MM.1S (cell line): ENCODE measurements at regions not wholly inside any gene's neighbourhood (a gene's known extent, or its start where the extent isn't known, plus 50 kb on each side); places are given as distances from the start of the nearest gene placed in this dataset.

Experiments
- CTCF ChIP-seq: fragments of 300-600 bp; sonication (generic); IDR thresholded peaks from 2 replicates; pipeline ENCODE4 v1.5.1; 2016; ENCODE audit warnings: antibody characterized with exemption, low read length, mixed read lengths
- EZH2 ChIP-seq: fragments of 300-600 bp; sonication (generic); optimal IDR thresholded peaks from 2 replicates; pipeline ENCODE3; 2017; ENCODE audit warnings: low read depth, mild to moderate bottlenecking, antibody characterized with exemption, low read length, mixed read lengths
- EZH2phosphoT487 ChIP-seq: fragments of 300-600 bp; sonication (generic); IDR thresholded peaks from 2 replicates; pipeline ENCODE4 v1.6.1; 2018; ENCODE audit warnings: antibody characterized with exemption, low read length

DNA sequence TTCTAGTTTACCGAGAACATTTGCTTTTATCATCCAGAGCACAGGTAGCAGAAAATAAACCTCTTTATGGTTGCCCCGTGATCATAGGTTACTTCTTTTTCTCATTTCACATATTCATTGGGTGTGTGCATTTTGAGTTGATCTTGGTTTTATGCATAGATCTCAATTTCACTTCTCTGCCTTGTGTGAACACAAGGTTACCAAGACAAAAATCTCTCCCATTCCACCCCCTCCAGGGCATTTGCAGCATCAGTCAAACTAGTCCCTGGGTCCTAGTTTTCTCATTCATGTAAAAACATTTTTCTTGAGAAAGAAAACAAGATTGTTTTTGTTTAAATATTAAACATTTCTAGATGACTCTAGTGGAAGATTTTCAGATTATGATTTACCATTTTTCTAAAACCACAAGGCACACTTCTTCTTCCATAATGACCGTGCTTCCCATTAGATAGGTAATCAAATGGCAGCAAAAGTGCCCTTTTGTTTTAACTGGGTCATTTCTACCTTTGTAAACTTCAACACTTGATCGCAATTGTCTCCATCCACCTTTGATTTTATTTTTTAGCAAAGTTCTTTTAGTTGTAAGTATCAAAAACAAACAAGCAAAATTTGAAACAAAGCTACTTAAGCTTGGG, 526.6 kb upstream of the CADM1 start:
- TF ChIP-seq CTCF, result no peak
- TF ChIP-seq EZH2, result no peak
- no peak for TF ChIP-seq EZH2phosphoT487
